ENCODE measurements at regions not wholly inside any gene's neighbourhood (a gene's known extent, or its start where the extent isn't known, plus 50 kb on each side); places are given as distances from the start of the nearest gene placed in this dataset.

DNA sequence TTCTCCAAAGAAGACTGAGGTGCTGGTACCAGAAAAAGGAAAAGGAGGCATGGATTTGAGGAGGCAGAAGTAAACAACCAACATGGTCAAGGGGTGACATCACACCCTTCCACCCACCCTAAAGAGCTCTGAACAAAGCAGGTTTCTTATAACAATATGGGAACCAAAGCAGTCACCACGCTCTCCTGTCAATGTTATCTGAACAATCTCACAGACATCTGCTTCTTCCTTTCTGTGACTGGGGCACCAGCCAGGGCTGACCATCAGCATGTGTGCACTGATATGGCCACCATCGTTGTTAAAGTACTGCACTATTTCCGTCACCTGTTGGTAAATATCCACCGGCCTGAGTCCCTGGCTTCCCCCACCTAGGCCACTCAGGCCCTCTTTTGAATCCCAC is 252.9 kb downstream of the SHQ1 start:
- Histone ChIP-seq H3K4me3 (replicated peaks; ENCODE audit: low read depth, low read length) (no peak overlapping the region), H3K36me3 (ENCODE audit: control insufficient read depth, insufficient read depth, low read length) (no peaks in the 10 kb centered on the region), H3K27me3 (replicated peaks; ENCODE audit: control insufficient read depth, insufficient read depth, low read length) (no peaks in the 10 kb centered on the region; the same call in none of the 2 replicates)
- DNase-seq (ENCODE audit: extremely low read depth, insufficient read length) = no peak
- TF ChIP-seq, protein P1, sequence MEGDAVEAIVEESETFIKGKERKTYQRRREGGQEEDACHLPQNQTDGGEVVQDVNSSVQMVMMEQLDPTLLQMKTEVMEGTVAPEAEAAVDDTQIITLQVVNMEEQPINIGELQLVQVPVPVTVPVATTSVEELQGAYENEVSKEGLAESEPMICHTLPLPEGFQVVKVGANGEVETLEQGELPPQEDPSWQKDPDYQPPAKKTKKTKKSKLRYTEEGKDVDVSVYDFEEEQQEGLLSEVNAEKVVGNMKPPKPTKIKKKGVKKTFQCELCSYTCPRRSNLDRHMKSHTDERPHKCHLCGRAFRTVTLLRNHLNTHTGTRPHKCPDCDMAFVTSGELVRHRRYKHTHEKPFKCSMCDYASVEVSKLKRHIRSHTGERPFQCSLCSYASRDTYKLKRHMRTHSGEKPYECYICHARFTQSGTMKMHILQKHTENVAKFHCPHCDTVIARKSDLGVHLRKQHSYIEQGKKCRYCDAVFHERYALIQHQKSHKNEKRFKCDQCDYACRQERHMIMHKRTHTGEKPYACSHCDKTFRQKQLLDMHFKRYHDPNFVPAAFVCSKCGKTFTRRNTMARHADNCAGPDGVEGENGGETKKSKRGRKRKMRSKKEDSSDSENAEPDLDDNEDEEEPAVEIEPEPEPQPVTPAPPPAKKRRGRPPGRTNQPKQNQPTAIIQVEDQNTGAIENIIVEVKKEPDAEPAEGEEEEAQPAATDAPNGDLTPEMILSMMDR (IDR thresholded peaks at IDR 0.05; ENCODE audit: insufficient read depth, low read length, poor library complexity, severe bottlenecking) = no peak

DNA sequence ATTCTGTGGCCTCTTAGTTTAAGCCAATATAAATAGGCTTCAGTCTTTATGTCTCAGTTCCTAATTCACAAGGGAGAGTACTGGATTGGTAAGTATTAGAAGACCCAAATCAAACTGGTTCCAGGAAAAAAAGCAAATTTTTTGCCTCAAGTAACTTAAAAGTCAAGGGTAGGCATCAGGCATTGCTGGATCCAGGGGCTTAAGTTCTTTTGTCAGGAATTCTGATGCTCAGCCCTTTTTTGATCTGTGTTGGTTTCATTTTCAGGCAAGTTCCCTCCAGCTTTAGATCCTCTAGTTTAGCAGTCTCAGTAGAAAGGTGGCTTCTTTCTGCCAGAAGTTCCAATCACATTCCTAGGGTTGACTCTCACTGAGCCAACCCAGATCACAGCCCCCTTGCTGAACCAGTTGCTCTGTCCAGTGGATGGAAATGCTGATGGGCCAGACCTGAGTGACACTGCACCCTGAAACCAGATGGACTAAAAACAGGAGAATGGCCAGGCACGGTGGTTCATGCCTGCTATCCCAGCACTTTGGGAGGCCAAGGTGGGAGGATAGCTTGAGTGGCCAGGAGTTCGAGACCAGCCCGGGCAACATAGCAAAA is 253.5 kb downstream of the SHQ1 start:
- no peaks in the 10 kb centered on the region for H3K36me3 ChIP-seq (ENCODE audit: control insufficient read depth, insufficient read depth, low read length)
- DNase-seq (ENCODE audit: extremely low read depth, insufficient read length) = no peak
- no peaks in the 10 kb centered on the region; the same call in none of the 2 replicates for H3K27me3 ChIP-seq (replicated peaks; ENCODE audit: control insufficient read depth, insufficient read depth, low read length)
- TF ChIP-seq, protein P1 (IDR thresholded peaks at IDR 0.05; ENCODE audit: insufficient read depth, low read length, poor library complexity, severe bottlenecking) = no peak
- no peak overlapping the region for H3K4me3 ChIP-seq (replicated peaks; ENCODE audit: low read depth, low read length)

- Histone ChIP-seq H3K27me3 (replicated peaks; ENCODE audit: control insufficient read depth, insufficient read depth, low read length) (no peaks in the 10 kb centered on the region; the same call in none of the 2 replicates), H3K36me3 (ENCODE audit: control insufficient read depth, insufficient read depth, low read length) (no peaks in the 10 kb centered on the region), H3K4me3 (replicated peaks; ENCODE audit: low read depth, low read length) (no peak overlapping the region)
- TF ChIP-seq, protein P1 (IDR thresholded peaks at IDR 0.05; ENCODE audit: insufficient read depth, low read length, poor library complexity, severe bottlenecking) = no peak
- no peak for DNase-seq (ENCODE audit: extremely low read depth, insufficient read length)
Measured at GRCh38 chr3:72593881-72594397, 254.3 kb downstream of the SHQ1 start.

- Histone ChIP-seq H3K27me3 (replicated peaks; ENCODE audit: control insufficient read depth, insufficient read depth, low read length) (no peaks in the 10 kb centered on the region; the same call in 1 of the 2 replicates), H3K36me3 (ENCODE audit: control insufficient read depth, insufficient read depth, low read length) (no peaks in the 10 kb centered on the region), H3K4me3 (replicated peaks; ENCODE audit: low read depth, low read length) (no peak overlapping the region)
- TF ChIP-seq, protein P1 (IDR thresholded peaks at IDR 0.05; ENCODE audit: insufficient read depth, low read length, poor library complexity, severe bottlenecking) = no peak
- DNase-seq (ENCODE audit: extremely low read depth, insufficient read length) = no peak
Measured at GRCh38 chr3:72591522-72592421, 256.5 kb downstream of the SHQ1 start.

GRCh38 chr3:72590732-72591221 is 257.5 kb downstream of the SHQ1 start:
- TF ChIP-seq, protein P1 (IDR thresholded peaks at IDR 0.05; ENCODE audit: insufficient read depth, low read length, poor library complexity, severe bottlenecking) = no peak
- H3K4me3 ChIP-seq (replicated peaks; ENCODE audit: low read depth, low read length) = no peak overlapping the region
- DNase-seq (ENCODE audit: extremely low read depth, insufficient read length) = no peak

More at GRCh38 chr3:72590732-72591221, 257.5 kb downstream of the SHQ1 start:
- H3K36me3 ChIP-seq (ENCODE audit: control insufficient read depth, insufficient read depth, low read length) = no peaks in the 10 kb centered on the region
- no peaks in the 10 kb centered on the region; the same call in 1 of the 2 replicates for H3K27me3 ChIP-seq (replicated peaks; ENCODE audit: control insufficient read depth, insufficient read depth, low read length)
